ENCODE measurements at regions not wholly inside any gene's neighbourhood (a gene's known extent, or its start where the extent isn't known, plus 50 kb on each side); places are given as distances from the start of the nearest gene placed in this dataset.

DNA sequence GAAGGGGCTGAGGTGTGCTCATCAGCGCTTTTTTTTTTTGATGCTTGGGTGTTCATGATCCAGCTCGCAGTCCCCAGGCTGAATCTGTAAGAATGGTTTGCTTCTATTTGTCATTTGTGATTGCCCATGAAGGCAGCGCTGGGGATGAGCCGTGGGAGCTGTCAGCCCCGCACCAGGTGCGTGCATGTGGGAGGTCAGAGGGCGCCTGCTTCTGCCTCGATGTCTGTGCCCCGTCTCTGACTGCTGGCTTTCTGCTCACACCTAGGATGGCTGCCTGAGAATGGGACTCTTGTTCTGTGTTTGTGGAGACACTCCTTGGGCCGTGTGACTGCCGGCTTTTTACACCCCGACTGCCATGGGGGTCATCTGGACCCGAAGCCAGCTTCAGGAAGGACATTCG, 141.2 kb upstream of the RTL1 start:
- DNase-seq (ENCODE audit: low read depth, low spot score) = no peak

DNA sequence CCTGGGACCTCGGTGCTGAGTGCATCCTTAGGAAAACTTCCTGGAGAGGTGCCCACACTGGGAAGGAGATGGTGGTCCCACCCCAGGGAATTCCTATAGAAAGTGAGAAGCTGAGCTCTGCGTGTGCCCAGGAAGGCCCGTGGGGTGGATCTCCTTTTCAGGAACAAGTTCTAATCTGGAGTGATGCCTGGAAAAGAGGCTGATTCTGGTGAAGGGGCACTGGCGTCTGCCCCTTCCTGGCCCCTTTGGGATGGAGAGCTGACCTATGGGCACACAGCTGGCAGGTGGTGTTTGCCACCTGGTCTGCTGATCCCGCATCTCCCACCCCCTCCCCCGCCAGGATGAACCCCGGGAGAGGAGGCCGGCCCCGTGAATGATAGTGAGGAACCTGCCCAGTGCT, 142.0 kb upstream of the RTL1 start:
- no peak for DNase-seq (ENCODE audit: low read depth, low spot score)

DNA sequence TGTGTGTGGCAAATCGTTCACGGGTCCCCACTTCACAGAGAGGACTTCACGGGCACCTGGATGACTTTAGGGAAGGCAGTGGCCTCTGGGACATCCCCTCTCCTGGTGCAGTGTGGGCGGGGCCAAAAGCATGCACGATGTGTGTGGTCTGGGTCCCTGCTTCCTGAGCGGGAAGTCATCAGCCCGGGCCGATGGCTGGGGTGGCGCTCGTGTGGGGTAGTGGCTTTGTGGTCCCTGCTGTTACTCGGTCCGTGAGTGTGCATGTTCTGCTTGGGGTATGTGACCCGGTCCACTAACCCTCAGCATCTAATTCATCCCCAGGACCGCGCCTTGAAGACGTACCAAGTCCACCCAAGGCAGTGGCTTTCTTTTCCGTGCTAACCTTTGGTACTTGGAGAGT, 142.5 kb upstream of the RTL1 start:
- no peak for DNase-seq (ENCODE audit: low read depth, low spot score)

DNA sequence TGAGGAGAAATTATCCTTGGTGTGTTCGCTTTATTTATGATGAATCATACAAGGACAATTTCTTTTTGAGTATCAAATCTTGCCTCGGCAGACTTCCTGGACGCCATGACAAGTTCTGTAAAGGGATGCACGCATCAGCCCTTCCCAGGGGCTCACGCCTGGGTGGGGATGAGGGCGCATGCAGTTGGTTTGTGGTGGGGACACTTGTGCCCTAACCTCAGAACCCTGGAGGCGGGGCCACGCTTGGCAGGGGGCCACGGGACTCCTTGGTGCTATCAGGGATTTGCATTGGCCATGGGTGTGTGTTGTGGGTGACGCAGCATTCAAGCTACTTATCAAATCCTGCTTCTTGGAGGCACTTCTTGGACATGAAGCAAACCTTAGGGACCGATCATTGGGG, 143.8 kb upstream of the RTL1 start:
- DNase-seq (ENCODE audit: low read depth, low spot score) = no peak

DNA sequence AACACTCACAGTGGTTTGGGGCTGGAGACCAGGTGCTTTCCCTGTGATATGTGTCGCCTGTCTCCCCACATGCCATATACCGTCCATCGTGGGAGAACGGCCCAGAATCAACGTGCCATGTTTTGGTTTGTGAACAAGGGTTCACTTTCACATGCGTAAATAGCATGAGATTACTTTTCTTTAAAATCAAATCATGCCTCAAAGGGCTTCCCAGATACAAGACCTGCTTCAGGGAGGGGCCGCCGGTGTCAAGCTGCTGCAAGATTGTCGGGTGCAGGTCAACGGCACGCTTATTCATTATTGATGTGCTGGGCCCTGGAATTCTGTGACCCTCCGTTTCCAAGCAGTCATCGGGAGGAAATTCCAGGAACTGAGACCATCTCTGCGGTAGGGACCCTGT, 145.2 kb upstream of the RTL1 start:
- DNase-seq (ENCODE audit: low read depth, low spot score) = no peak

DNA sequence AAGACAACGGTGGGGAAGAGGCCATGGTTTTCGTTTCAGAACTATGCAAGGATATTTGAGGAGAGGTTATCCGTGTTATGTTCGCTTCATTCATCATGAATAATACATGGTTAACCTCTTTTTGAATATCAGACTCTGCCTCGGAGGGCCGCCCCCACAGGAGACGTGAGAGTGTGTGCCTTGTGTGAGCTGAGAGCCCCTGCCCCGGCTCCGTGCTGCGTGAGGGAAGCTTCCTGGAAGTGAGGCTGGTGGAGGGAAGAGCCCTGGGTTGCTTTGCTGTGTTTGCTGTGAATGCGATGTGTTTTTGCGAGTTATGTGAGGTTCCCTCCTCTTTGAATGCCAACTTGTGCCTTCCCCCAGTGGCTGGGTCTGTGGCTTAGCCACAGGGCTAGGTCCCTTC, 146.0 kb upstream of the RTL1 start:
- no peak for DNase-seq (ENCODE audit: low read depth, low spot score)

DNA sequence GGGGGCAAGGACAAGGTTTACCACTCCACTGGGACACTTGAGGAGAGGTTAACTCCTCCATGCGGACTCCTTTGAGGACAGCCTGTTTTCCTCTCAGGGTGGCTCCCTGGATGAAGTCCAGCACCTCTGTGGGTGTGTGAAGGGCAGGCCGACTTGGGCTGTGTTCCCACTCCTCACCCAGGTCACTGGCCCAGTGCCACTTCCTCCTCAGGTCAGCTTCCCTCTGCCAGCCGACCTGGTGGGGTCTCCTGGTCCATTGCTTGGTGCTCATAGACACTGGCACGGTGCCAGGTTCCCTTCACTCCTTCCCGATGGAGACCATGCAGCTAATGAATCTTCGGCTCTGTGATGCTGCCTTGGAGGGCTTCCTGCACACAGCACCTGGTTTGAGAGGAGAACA, 146.4 kb upstream of the RTL1 start:
- DNase-seq (ENCODE audit: low read depth, low spot score) = no peak

DNA sequence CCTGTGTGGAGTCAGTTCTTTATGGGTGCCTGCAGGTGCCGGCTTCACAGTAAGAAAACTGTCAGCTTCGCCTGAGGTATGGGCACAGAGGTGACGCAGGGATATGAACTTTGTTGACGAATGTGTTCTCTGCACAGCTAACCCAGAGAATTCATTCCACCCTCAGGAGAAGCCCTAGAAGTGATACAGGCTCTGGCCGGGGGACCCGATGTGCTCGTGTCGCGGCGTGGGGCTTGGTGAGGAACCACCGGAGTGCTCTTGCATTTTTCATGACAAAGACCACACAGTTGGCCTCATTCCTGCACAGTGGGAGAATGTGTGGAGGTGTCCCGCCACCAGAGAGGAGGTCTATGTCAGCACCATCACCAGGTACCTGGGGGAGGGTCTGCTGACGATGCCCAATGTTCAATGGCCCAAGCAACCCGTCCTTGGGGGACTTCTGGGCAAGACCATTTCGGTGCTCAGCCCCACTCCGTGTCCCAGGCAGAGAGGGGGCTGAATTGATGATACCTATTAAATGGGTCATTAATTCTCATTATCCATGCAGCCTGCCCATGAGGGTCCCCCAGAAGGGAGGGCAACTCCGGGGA, 147.5 kb upstream of the RTL1 start:
- DNase-seq (ENCODE audit: low read depth, low spot score) = no peak

DNA sequence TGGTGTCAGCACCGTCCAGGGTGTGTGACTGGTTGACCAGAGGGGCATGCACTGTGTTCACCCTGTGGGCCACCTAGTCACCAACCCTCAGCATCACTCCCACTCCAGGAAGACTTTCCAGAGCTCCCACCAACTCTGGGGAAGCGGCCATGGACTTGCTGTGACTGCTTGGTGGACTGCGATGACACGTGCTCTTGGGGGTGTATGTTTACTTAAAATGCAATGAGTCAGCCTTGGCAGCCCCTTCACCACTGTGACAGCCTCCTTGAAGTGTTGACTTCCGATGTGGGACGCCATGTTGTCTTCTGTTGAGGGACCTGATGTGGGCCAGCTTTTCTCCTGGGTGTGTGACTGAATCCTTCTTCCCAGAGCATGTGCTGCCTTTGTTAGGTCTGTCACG, 151.1 kb upstream of the RTL1 start:
- no peak for DNase-seq (ENCODE audit: low read depth, low spot score)

DNA sequence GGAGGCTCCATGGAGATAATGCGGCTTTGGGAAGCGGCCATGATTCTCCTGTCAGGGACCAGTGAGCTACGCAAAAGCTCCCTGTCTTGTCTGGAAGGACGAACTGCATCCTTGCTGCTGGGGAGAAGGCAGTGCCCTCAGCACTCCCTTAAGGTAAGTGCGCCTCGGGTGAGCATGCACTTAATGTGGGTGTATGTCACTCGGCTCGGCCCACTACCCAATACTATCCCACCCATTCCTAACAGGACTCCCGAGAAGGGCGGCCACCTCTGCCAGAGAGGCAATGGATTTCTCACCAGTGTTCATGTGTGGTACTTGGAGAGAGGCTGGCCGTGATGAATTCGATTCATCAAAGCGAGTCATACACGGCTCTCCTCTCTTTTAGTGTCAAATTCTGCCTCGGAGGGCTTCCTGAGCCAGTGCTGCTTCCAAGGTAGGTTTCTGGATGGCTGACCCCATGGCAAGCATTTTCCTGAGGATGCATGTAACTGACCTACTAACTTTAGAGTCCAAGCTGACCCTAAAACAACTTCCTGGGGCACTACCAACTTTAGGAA, 151.7 kb upstream of the RTL1 start:
- no peak for DNase-seq (ENCODE audit: low read depth, low spot score)

DNA sequence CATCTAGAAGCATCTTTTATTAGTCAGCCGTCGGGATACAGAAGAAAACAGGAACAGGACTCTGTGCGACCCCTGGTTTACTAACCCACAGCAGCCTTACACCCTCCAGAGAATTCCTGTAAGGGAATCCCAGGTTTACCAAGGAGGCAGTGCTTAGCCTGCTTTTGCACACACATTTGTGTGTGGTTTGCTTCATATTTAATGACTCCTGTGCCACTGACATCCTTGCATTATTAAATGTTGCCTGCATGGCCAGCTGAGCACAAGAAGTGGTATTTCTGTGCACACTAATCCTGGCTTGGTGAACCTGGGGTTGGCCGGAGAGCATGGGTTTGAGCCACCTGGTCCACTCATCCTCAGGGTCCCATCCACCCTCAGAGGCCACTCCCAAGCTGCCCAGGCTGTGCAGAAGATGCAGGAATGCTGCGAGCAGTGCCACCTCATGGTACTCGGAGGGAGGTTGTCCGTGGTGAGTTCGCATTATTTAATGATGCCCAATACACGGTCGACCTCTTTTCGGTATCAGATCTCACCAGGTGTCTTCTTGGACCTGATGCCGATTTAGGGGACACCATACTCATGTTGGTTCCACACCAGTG, 152.4 kb upstream of the RTL1 start:
- no peak for DNase-seq (ENCODE audit: low read depth, low spot score)

DNA sequence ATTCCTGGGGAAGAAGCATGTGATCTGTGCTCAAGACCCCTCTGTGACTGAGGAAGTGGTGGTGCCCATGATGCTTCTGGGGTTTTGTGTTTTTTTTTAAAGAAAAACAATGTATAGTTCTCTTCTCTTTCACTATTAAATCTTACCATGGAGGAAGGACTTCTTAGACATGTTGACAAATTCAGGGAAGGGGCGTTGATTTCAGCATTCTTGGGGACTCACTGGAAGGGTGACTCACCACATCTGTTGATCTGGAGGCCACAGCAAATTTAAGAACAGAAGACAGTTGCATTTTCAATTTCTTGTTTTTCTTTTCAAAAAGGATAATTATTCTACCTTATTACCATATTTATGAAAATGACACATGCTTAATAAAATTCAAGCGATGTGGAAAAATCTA, 152.9 kb upstream of the RTL1 start:
- DNase-seq (ENCODE audit: low read depth, low spot score) = no peak

DNA sequence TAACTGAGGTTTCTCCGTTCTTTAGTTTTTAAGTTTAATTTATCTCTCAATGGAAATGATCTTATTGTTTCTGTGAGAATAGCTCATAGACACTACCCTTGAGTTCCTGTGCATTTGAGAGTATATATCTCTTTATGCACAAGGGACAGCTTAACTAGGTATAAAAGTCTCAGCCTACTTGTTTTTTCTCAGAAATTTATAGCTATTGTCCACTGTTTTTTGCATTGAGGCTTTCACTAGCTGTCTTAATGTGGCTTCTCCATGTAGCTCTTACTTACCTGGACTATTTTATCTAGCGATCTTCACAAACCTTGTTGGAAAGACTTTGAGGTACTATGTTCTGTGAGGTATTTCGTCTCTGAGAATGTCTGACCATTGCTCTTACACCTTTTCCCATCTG, 153.9 kb upstream of the RTL1 start:
- no peak for DNase-seq (ENCODE audit: low read depth, low spot score)

DNA sequence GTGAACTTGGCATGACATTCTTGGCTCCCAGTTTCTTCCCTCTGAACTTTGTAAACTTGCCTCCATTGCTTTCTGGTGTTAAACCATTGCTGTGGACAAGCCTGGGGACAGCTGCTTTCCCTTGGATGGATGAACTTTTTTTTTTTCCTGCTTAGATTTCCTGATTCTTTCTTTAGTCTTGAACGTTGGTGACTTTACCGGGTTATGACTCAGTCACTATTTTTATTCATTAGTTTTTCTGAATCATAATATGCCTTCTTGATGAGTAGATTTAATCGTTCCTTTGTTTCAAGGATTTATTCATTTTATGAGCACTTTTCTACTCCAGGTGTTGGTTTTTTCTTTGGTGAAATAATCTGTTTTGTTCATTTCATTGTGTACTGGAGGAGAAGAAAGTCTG, 155.0 kb upstream of the RTL1 start:
- DNase-seq (ENCODE audit: low read depth, low spot score) = no peak

DNA sequence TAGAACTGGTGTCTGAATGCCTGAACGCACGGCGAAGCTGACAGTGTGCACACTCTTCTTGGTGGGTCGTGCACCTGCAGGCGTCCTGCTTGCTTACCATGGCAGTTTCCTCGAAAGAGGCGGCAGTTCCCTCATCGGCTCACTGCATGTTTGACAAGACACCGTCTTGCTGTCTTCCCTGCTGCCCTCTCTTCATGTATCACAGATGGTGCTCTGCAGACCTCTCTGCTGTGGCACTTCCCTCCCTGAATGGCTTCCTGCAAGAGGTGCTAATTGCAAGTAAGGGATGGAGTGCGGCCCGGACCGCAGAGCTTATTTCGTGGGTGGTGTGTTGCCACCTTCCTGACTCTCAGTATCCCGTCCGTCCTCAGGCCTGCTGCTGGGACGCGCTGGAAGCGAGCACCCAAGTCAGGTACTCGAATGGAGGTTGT, 156.7 kb upstream of the RTL1 start:
- DNase-seq (ENCODE audit: low read depth, low spot score) = no peak

DNA sequence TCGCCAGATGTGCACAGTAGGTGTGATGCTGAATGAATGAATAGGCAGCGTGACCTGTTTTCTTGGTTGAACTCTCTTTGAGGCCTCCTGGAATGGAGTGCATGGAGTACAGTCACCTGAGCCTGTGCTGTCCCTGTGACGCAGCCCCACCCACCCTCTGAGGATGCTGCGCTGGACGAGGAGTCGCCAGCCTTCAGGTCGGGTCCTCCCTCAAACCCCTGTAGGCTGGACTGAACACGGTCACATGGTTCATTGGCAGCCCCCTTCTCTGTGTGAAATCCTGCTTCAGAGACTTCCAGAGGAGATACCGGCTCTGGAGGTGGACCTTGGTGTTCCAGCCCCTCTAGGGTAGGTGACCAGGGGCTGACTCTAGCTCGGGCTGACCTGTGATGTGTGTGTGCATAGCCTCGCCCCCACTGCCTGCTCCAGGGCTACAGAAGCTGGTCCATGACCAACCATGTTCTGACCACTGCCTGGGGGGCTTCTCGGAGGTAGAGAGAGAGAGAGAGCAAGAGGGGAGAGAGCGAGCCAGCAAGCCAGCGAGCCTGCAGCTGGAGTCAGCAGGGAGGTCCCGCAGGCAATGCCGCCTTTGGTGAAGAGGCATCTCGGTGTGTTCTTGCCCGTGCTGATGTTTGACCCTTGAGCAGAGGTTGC, 158.0 kb upstream of the RTL1 start:
- no peak for DNase-seq (ENCODE audit: low read depth, low spot score)

DNA sequence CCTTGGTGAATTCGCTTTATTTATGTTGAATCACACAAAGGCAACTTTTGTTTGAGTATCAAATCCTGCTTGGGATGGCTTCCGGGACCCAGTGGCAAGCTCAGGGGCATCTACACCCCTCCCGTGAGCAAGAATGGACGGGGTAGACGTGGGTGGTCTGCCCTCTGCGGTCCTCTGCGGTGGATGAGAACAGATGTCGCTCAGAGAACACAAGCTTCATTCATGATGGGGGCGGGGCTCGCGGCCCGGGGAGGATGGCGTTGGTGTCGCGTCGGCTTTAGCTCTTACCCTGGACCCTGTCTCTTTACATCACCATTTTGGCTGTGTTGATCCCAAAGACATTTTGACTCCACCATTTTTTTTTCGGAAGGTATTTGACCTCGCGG, 158.5 kb upstream of the RTL1 start:
- DNase-seq (ENCODE audit: low read depth, low spot score) = no peak

DNA sequence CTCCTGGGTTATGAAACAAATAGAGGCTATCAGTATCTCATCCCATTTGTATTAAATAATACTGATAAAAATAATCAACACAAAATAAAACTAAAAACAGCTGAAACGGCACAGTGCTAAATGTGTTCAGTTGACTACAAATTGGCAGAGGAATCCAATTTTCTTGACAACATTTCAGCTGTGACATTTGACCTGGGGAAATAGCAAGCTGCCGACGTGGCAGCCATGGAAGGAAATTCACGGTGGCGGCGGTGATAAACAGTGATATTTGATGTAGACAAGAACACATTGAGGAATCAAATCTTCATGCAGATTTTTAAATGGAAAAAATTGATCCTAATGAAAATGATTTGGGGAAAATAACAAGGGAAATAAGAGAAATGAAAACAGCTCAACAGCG, 159.1 kb upstream of the RTL1 start:
- DNase-seq (ENCODE audit: low read depth, low spot score) = no peak

DNA sequence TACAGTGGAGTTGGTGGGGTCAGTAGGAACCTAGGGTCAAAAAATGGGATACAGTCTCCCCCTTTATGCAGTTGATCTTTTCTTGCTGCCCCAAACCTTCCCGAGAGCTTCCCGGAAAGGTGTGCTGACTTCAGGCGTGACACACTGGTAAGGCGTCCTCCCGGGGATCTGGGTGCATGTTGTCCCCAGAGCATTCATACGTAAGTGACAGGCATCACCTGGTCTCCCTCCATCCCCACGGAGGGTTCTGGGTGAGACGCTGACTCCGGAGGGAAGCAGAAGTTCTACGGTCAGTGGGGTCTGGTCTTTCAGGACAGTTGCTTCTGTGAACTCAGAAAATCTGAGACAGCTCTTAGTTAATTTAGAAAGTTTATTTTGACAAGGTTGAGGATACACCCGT, 159.6 kb upstream of the RTL1 start:
- no peak for DNase-seq (ENCODE audit: low read depth, low spot score)

DNA sequence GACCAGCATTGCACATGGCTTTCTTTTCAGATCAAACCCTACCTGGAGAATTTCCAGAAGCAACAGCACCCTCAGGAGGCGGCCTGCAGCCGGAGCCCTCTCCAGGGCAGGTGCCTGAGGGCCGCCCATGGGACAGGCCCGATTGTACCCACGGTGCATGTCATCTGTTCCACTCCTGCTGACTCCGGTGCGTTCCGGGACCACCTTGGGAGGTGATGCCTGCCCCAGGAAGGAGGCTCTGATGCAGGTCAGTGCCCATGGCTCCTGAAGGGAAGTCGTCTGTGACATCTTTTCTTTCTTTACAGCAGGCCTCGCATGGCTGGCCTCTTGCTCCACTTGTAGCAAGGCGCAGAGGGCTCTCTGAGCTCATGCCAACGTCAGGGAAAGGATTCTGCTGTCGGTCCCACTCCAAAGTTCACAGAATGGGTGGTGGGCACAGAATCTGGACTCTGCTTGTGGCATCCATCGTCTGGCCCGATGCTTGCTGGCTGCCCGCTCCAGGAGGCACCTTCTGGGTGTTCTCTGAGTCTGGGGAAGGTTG, 160.7 kb upstream of the RTL1 start:
- no peak for DNase-seq (ENCODE audit: low read depth, low spot score)

DNA sequence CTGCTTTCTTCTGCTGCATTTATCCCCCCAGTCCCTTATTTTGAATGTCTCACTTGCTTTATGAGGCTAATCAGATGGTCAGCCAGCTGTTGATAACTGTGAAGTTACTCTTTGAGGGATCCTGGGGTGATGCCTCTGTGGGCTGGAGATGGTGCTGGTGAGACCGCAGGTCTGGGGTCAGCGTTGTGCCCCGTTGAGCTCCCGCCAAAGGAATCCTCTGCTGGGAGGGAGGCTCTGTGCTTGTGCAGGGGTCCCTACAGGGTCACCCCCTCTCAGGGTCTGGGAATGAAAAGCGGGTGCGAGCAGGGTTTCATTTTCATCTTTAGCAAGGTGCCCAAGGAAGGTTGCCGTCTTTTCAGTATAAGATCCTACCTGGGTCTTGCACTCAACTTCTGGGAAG, 161.2 kb upstream of the RTL1 start:
- DNase-seq (ENCODE audit: low read depth, low spot score) = no peak

DNA sequence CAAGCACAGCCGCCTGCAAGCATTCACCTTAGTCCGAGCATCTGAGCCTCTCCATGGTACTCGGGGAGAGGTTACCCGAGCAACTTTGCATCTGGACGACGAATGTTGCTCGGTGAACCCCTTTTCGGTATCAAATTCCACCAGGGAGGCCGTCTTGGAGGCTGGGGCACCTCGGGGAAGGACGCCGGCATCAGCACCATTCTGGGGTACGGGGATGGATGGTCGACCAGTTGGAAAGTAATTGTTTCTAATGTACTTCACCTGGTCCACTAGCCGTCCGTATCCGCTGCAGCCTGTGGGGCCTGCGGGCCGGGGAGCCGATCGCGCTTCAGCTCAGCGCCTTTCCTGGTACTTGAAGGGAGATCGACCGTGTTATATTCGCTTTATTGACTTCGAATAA, 161.7 kb upstream of the RTL1 start:
- DNase-seq (ENCODE audit: low read depth, low spot score) = no peak
